ENCODE measurements at regions not wholly inside any gene's neighbourhood (a gene's known extent, or its start where the extent isn't known, plus 50 kb on each side); places are given as distances from the start of the nearest gene placed in this dataset.

- Mint-ChIP-seq H3K27me3 (ENCODE audit: insufficient read depth, low read depth, poor library complexity) (peaks cover 1% of the 10 kb centered on the region), H3K4me3 (no peak overlapping the region), H3K4me1 (no peaks in the 10 kb centered on the region), H3K27ac (no peak overlapping the region), H3K9me3 (peaks cover 96% of the 10 kb centered on the region), H3K36me3 (ENCODE audit: low read depth) (peaks cover 28% of the 10 kb centered on the region)
- H3K36me3 ChIP-seq (ENCODE audit: insufficient read depth), result no peaks in the 10 kb centered on the region
- no peaks in the 10 kb centered on the region for H3F3A ChIP-seq (replicated peaks; ENCODE audit: low read depth)
- DNase-seq (ENCODE audit: low spot score) (peak; percentile 27), ATAC-seq (no peak)
- H3K9me2 ChIP-seq (ENCODE audit: insufficient read depth), result no peaks in the 10 kb centered on the region
- H3K4me2 ChIP-seq, result no peak overlapping the region
- H4K20me1 ChIP-seq (replicated peaks; ENCODE audit: insufficient read depth), result no peaks in the 10 kb centered on the region
- H3K79me2 ChIP-seq (replicated peaks; ENCODE audit: insufficient read depth), result no peaks in the 10 kb centered on the region
- no peak overlapping the region for H2AFZ ChIP-seq
- no peaks in the 10 kb centered on the region for H3K4me1 ChIP-seq (ENCODE audit: insufficient read depth)
- H3K4me3 ChIP-seq, result no peak overlapping the region
- H3K27ac ChIP-seq (ENCODE audit: low read depth), result no peak overlapping the region
- H3K27me3 ChIP-seq (ENCODE audit: insufficient read depth), result no peaks in the 10 kb centered on the region
- TF ChIP-seq, protein P1, sequence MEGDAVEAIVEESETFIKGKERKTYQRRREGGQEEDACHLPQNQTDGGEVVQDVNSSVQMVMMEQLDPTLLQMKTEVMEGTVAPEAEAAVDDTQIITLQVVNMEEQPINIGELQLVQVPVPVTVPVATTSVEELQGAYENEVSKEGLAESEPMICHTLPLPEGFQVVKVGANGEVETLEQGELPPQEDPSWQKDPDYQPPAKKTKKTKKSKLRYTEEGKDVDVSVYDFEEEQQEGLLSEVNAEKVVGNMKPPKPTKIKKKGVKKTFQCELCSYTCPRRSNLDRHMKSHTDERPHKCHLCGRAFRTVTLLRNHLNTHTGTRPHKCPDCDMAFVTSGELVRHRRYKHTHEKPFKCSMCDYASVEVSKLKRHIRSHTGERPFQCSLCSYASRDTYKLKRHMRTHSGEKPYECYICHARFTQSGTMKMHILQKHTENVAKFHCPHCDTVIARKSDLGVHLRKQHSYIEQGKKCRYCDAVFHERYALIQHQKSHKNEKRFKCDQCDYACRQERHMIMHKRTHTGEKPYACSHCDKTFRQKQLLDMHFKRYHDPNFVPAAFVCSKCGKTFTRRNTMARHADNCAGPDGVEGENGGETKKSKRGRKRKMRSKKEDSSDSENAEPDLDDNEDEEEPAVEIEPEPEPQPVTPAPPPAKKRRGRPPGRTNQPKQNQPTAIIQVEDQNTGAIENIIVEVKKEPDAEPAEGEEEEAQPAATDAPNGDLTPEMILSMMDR (conservative IDR thresholded peaks at IDR 0.05; ENCODE audit: low read depth in 2 of 2), result peak; percentile 55 to 63
- no peak for TF ChIP-seq ZNF462 (CRISPR knock-in tag; IDR thresholded peaks at IDR 0.05)
- no peak for TF ChIP-seq REST (IDR thresholded peaks at IDR 0.05; ENCODE audit: unreplicated experiment)
- TF ChIP-seq ZNF331 (CRISPR knock-in tag; IDR thresholded peaks at IDR 0.05; ENCODE audit: low read depth), result no peak
- TF ChIP-seq EZH2phosphoT487 (IDR thresholded peaks at IDR 0.05; ENCODE audit: unreplicated experiment), result no peak
- no peak for TF ChIP-seq EZH2 (IDR thresholded peaks at IDR 0.05; ENCODE audit: low read depth, unreplicated experiment)
- no peak for TF ChIP-seq CREB1 (CRISPR knock-in tag; IDR thresholded peaks at IDR 0.05; ENCODE audit: low read depth)
Measured at GRCh38 chr12:126617312-126617711, 1552.1 kb downstream of the AACS start.
